CD14-positive monocyte (primary cell): ENCODE measurements at regions not wholly inside any gene's neighbourhood (a gene's known extent, or its start where the extent isn't known, plus 50 kb on each side); places are given as distances from the start of the nearest gene placed in this dataset.

Experiments used
- DNase-seq, 3 donors: peaks; one replicate each; pipeline ENCODE4 v3.0.0-alpha.2; 2011 to 2022
- H2AFZ ChIP-seq: 2 replicates; pipeline ENCODE4 v1.6.0; 2012; ENCODE audit warnings: mild to moderate bottlenecking, low read depth, low read length, inconsistent platforms; ENCODE audit not compliant: insufficient read depth, poor library complexity, severe bottlenecking
- H3K27ac ChIP-seq, 2 donors: 1 replicate in 1 of 2; 2 replicates in 1 of 2; pipeline ENCODE4 v1.5.1; 2012 to 2013; ENCODE audit warnings: low read length in 2 of 2, control low read depth in 1 of 2, inconsistent platforms in 1 of 2, low read depth in 1 of 2, mild to moderate bottlenecking in 1 of 2
- H3K27me3 ChIP-seq, 2 donors: one replicate each; pipeline versions ENCODE4 v1.6.0 to v1.6.1; 2011 to 2013; ENCODE audit warnings: low read length in 2 of 2; ENCODE audit not compliant: control insufficient read depth in 2 of 2, insufficient read depth in 2 of 2
- H3K36me3 ChIP-seq, 2 donors: replicated peaks in 1 of 2; 1 replicate in 1 of 2; 2 replicates in 1 of 2; pipeline versions ENCODE4 v1.5.1 to v1.6.1; 2012 to 2013; ENCODE audit warnings: low read length in 2 of 2, control low read depth in 1 of 2, inconsistent platforms in 1 of 2, mild to moderate bottlenecking in 1 of 2; ENCODE audit not compliant: insufficient read depth in 2 of 2, control insufficient read depth in 1 of 2
- H3K4me1 ChIP-seq, 2 donors: 1 replicate in 1 of 2; 2 replicates in 1 of 2; pipeline versions ENCODE4 v1.5.1 to v1.6.1; 2012 to 2013; ENCODE audit warnings: low read length in 2 of 2, control low read depth in 1 of 2, inconsistent platforms in 1 of 2, mild to moderate bottlenecking in 1 of 2, moderate library complexity in 1 of 2; ENCODE audit not compliant: insufficient read depth in 2 of 2, control insufficient read depth in 1 of 2
- H3K4me2 ChIP-seq: replicated peaks from 2 replicates; pipeline ENCODE3; 2012; ENCODE audit warnings: low read length, moderate library complexity, mild to moderate bottlenecking; ENCODE audit not compliant: poor library complexity, severe bottlenecking; ENCODE audit errors: extremely low read depth
- H3K4me3 ChIP-seq, 3 experiments: fragments of 200-600 bp in 1 of 3; sonication (generic) in 1 of 3; replicated peaks in 1 of 3; 1 replicate in 2 of 3; 2 replicates in 1 of 3; pipeline ENCODE4 v1.5.1; 2011 to 2013; ENCODE audit warnings: low read length in 3 of 3, mild to moderate bottlenecking in 3 of 3, control low read depth in 2 of 3, low read depth in 2 of 3, inconsistent platforms in 1 of 3, moderate library complexity in 1 of 3
- H3K79me2 ChIP-seq: 2 replicates; pipeline ENCODE4 v1.6.0; 2012; ENCODE audit warnings: mild to moderate bottlenecking, control low read depth, inconsistent platforms, low read length, moderate library complexity; ENCODE audit not compliant: insufficient read depth
- H3K9ac ChIP-seq: 2 replicates; pipeline ENCODE4 v1.6.0; 2017; ENCODE audit warnings: low read length, mild to moderate bottlenecking; ENCODE audit not compliant: insufficient read depth, poor library complexity, severe bottlenecking
- H3K9me3 ChIP-seq, 2 donors: replicated peaks in 1 of 2; 1 replicate in 1 of 2; 2 replicates in 1 of 2; pipeline versions ENCODE4 v1.5.1 to v1.6.1; 2012 to 2013; ENCODE audit warnings: low read length in 2 of 2, control low read depth in 1 of 2; ENCODE audit not compliant: control insufficient read depth in 1 of 2, insufficient read depth in 1 of 2
- H4K20me1 ChIP-seq: 2 replicates; pipeline ENCODE4 v1.6.0; 2012; ENCODE audit warnings: mild to moderate bottlenecking, low read length, control low read depth, moderate library complexity; ENCODE audit not compliant: insufficient read depth
- H3K27ac Mint-ChIP-seq, 7 donors: one replicate each; pipeline ENCODE4 v1.8.0; 2020; ENCODE audit warnings: mild to moderate bottlenecking in 7 of 7, mixed read lengths in 7 of 7, moderate library complexity in 6 of 7, inconsistent platforms in 2 of 7
- H3K27me3 Mint-ChIP-seq, 3 donors: one replicate each; pipeline ENCODE4 v1.8.0; 2021 to 2022; ENCODE audit warnings: low read depth in 3 of 3, mild to moderate bottlenecking in 3 of 3, mixed read lengths in 3 of 3, moderate library complexity in 3 of 3, inconsistent platforms in 1 of 3
- H3K36me3 Mint-ChIP-seq, 2 donors: one replicate each; pipeline ENCODE4 v1.8.0; 2020; ENCODE audit warnings: mixed read lengths in 2 of 2, inconsistent platforms in 1 of 2, mild to moderate bottlenecking in 1 of 2
- H3K4me1 Mint-ChIP-seq: one replicate; pipeline ENCODE4 v1.8.0; 2020; ENCODE audit warnings: mild to moderate bottlenecking, mixed read lengths
- H3K4me3 Mint-ChIP-seq, 2 donors: one replicate each; pipeline ENCODE4 v1.8.0; 2020; ENCODE audit warnings: mild to moderate bottlenecking in 2 of 2, mixed read lengths in 2 of 2, moderate library complexity in 1 of 2
- H3K9me3 Mint-ChIP-seq, 7 donors: one replicate each; pipeline ENCODE4 v1.8.0; 2020 to 2022; ENCODE audit warnings: mixed read lengths in 7 of 7, mild to moderate bottlenecking in 6 of 7, moderate library complexity in 6 of 7, inconsistent platforms in 2 of 7
- WGBS: methylation state at CpG from one replicate; pipeline ENCODE4 v1.1.5; 2013; ENCODE audit warnings: missing lambda C conversion rate; ENCODE audit not compliant: insufficient coverage; 5-methylcytosine and 5-hydroxymethylcytosine counted together
- intact Hi-C, 2 donors: fragments of 100-400 bp; cut with micrococcal nuclease; formaldehyde crosslinking; loops; one replicate each; pipeline versions ENCODE4 v1.15.0 to v1.15.1; 2023
- TF ChIP-seq, protein P1 (sequence below): fragments of 200-600 bp; IDR thresholded peaks from one replicate; pipeline ENCODE4 v1.8.0; 2022; ENCODE audit warnings: antibody characterized with exemption, mild to moderate bottlenecking

DNA sequence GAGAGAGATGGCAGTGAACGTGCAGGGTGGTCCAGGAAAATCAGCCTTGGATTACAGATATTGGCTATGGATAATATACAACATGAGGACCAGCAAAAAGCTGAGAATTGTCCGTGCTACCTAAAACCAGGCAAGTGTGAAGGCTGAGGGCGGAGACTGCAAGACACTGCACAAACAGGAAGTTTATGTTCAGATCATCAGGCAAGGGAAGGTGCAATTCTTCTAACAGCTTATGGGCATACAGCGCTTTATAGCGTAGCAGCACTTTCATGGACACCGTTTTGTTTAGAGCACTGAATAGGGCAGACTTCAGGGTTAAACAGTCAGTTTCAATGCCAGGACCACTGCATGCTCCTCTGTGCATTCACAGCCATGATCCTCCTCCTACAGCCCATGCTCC, 93.1 kb upstream of the TMEM45B start:
- Mint-ChIP-seq H3K4me3 (no peak overlapping the region), H3K9me3 (peaks cover 0 to 1% (median 0%) of the 10 kb centered on the region in 7 donors), H3K36me3 (no peaks in the 10 kb centered on the region), H3K4me1 (no peaks in the 10 kb centered on the region), H3K27ac (no peak overlapping the region), H3K27me3 (peaks cover 1 to 8% (median 2%) of the 10 kb centered on the region in 3 donors)
- intact Hi-C loops, result no loop called here
- TF ChIP-seq, protein P1, sequence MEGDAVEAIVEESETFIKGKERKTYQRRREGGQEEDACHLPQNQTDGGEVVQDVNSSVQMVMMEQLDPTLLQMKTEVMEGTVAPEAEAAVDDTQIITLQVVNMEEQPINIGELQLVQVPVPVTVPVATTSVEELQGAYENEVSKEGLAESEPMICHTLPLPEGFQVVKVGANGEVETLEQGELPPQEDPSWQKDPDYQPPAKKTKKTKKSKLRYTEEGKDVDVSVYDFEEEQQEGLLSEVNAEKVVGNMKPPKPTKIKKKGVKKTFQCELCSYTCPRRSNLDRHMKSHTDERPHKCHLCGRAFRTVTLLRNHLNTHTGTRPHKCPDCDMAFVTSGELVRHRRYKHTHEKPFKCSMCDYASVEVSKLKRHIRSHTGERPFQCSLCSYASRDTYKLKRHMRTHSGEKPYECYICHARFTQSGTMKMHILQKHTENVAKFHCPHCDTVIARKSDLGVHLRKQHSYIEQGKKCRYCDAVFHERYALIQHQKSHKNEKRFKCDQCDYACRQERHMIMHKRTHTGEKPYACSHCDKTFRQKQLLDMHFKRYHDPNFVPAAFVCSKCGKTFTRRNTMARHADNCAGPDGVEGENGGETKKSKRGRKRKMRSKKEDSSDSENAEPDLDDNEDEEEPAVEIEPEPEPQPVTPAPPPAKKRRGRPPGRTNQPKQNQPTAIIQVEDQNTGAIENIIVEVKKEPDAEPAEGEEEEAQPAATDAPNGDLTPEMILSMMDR, result no peak
- no peak overlapping the region for H3K27ac ChIP-seq
- no peak overlapping the region for H3K4me2 ChIP-seq
- DNase-seq, result no peak
- H3K4me1 ChIP-seq, result no peaks in the 10 kb centered on the region
- no peaks in the 10 kb centered on the region for H3K9me3 ChIP-seq
- H3K36me3 ChIP-seq, result no peaks in the 10 kb centered on the region
- no peaks in the 10 kb centered on the region for H3K79me2 ChIP-seq
- no peak overlapping the region for H3K4me3 ChIP-seq
- no peak overlapping the region for H2AFZ ChIP-seq
- no peak overlapping the region for H3K9ac ChIP-seq
- H3K27me3 ChIP-seq, result no peaks in the 10 kb centered on the region
- WGBS, result 89% methylated on average over 6 of the region's 6 CpGs
- no peaks in the 10 kb centered on the region for H4K20me1 ChIP-seq

DNA sequence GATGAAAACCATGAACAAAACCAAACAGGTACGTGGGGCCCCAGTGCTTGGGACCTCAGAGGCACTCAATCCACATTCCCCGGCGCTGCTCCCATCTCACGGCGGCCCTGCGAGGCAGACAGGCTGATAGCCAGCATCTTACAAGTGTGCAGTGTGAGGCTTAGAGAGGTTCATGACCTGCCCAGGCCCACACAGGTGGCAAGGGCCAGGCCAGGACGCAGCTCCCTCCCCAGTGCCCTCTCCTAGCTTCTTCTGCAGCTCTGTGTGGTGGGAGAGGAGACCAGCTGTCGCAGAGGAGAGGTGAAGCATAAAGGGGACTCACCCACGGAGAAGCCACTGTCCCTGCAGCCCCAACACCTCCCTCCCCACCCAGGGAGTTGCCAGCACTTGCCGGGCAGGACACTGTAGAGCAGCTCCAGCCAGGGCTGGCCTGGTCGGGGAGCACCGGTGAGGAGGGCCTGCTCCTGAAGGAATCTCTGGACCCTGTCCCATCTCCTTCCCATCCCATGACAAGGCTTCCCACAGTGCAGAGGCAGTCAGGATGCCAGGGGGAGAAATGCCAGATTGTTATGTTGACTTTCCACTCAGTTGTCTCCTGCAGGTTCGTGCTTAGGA, 92.4 kb upstream of the TMEM45B start:
- TF ChIP-seq, protein P1, result no peak
- no peak for DNase-seq
- Histone ChIP-seq H3K4me2 (no peak overlapping the region), H3K4me1 (no peaks in the 10 kb centered on the region), H2AFZ (no peak overlapping the region), H3K9me3 (no peaks in the 10 kb centered on the region), H3K27ac (no peak overlapping the region), H3K4me3 (no peak overlapping the region), H4K20me1 (no peaks in the 10 kb centered on the region), H3K79me2 (no peaks in the 10 kb centered on the region), H3K27me3 (no peaks in the 10 kb centered on the region), H3K36me3 (no peaks in the 10 kb centered on the region), H3K9ac (no peak overlapping the region)
- 87% methylated on average over 7 of the region's 13 CpGs for WGBS
- Mint-ChIP-seq H3K4me3 (no peak overlapping the region), H3K27me3 (peaks cover 1 to 8% (median 2%) of the 10 kb centered on the region in 3 donors), H3K36me3 (no peaks in the 10 kb centered on the region), H3K4me1 (no peaks in the 10 kb centered on the region), H3K27ac (no peak overlapping the region), H3K9me3 (peaks cover 0 to 1% (median 0%) of the 10 kb centered on the region in 7 donors)
- intact Hi-C loops, result no loop called here
